Endothelial cell (in vitro differentiated cells): ENCODE measurements at regions not wholly inside any gene's neighbourhood (a gene's known extent, or its start where the extent isn't known, plus 50 kb on each side); places are given as distances from the start of the nearest gene placed in this dataset.

Source experiments
- DNase-seq: peaks from one replicate; pipeline ENCODE4 v3.0.0; 2021; ENCODE audit warnings: low spot score
- H3K27ac Mint-ChIP-seq: one replicate; pipeline ENCODE4 v1.8.0; 2021; ENCODE audit warnings: mixed read lengths, inconsistent platforms; ENCODE audit not compliant: unreplicated experiment
- H3K27me3 Mint-ChIP-seq: one replicate; pipeline ENCODE4 v1.8.0; 2021; ENCODE audit warnings: mild to moderate bottlenecking, moderate library complexity, mixed read lengths, inconsistent platforms; ENCODE audit not compliant: unreplicated experiment
- H3K36me3 Mint-ChIP-seq: one replicate; pipeline ENCODE4 v1.8.0; 2021; ENCODE audit warnings: mild to moderate bottlenecking, low read depth, mixed read lengths, inconsistent platforms; ENCODE audit not compliant: unreplicated experiment
- H3K4me1 Mint-ChIP-seq: one replicate; pipeline ENCODE4 v1.8.0; 2021; ENCODE audit warnings: mild to moderate bottlenecking, mixed read lengths, inconsistent platforms; ENCODE audit not compliant: unreplicated experiment
- H3K4me3 Mint-ChIP-seq: one replicate; pipeline ENCODE4 v1.8.0; 2021; ENCODE audit warnings: mild to moderate bottlenecking, mixed read lengths, inconsistent platforms; ENCODE audit not compliant: unreplicated experiment
- H3K9me3 Mint-ChIP-seq: one replicate; pipeline ENCODE4 v1.8.0; 2021; ENCODE audit warnings: mixed read lengths, inconsistent platforms; ENCODE audit not compliant: unreplicated experiment
- CTCF ChIP-seq: fragments of 200-600 bp; sonication (generic); IDR thresholded peaks from one replicate; pipeline ENCODE4 v1.5.0; 2021; ENCODE audit warnings: antibody characterized with exemption; ENCODE audit not compliant: unreplicated experiment

GRCh38 chr5:114001076-114001475 is 360.8 kb upstream of the KCNN2 start:
- Mint-ChIP-seq H3K4me3 (no peak overlapping the region), H3K27ac (no peak overlapping the region), H3K27me3 (no peaks in the 10 kb centered on the region), H3K36me3 (no peaks in the 10 kb centered on the region), H3K4me1 (no peaks in the 10 kb centered on the region), H3K9me3 (no peaks in the 10 kb centered on the region)
- DNase-seq = no peak
- TF ChIP-seq CTCF = no peak

- Mint-ChIP-seq H3K36me3 (no peaks in the 10 kb centered on the region), H3K27ac (no peak overlapping the region), H3K27me3 (peaks cover 2% of the 10 kb centered on the region), H3K4me1 (peaks cover 7% of the 10 kb centered on the region), H3K9me3 (no peaks in the 10 kb centered on the region), H3K4me3 (no peak overlapping the region)
- TF ChIP-seq CTCF = no peak
- DNase-seq = no peak
Measured at GRCh38 chr5:114006582-114006981, 355.3 kb upstream of the KCNN2 start.

- no peak for DNase-seq
- Mint-ChIP-seq H3K36me3 (no peaks in the 10 kb centered on the region), H3K4me1 (peaks cover 7% of the 10 kb centered on the region), H3K9me3 (no peaks in the 10 kb centered on the region), H3K4me3 (no peak overlapping the region), H3K27me3 (peaks cover 2% of the 10 kb centered on the region), H3K27ac (no peak overlapping the region)
- no peak for TF ChIP-seq CTCF
Measured at GRCh38 chr5:114007678-114008077, 354.2 kb upstream of the KCNN2 start.

GRCh38 chr5:114010362-114010761 is 351.5 kb upstream of the KCNN2 start:
- no peaks in the 10 kb centered on the region for H3K9me3 Mint-ChIP-seq
- no peak for DNase-seq
- peaks cover 3% of the 10 kb centered on the region for H3K27me3 Mint-ChIP-seq
- H3K4me3 Mint-ChIP-seq = no peak overlapping the region
- H3K36me3 Mint-ChIP-seq = no peaks in the 10 kb centered on the region
- H3K4me1 Mint-ChIP-seq = peaks cover 7% of the 10 kb centered on the region
- no peak overlapping the region for H3K27ac Mint-ChIP-seq
- no peak for TF ChIP-seq CTCF

GRCh38 chr5:114018186-114018585 is 343.7 kb upstream of the KCNN2 start:
- Mint-ChIP-seq H3K27me3 (peaks cover 2% of the 10 kb centered on the region), H3K27ac (no peak overlapping the region), H3K4me3 (no peak overlapping the region), H3K9me3 (no peaks in the 10 kb centered on the region), H3K4me1 (no peaks in the 10 kb centered on the region), H3K36me3 (no peaks in the 10 kb centered on the region)
- no peak for DNase-seq
- peak; percentile 13 for TF ChIP-seq CTCF
